ENCODE measurements at regions not wholly inside any gene's neighbourhood (a gene's known extent, or its start where the extent isn't known, plus 50 kb on each side); places are given as distances from the start of the nearest gene placed in this dataset.
"Not testable (repeated sequence)": the region's sequence is repeated elsewhere in the genome, so short reads cannot be mapped to it uniquely, and the experiment has no call there.

DNA sequence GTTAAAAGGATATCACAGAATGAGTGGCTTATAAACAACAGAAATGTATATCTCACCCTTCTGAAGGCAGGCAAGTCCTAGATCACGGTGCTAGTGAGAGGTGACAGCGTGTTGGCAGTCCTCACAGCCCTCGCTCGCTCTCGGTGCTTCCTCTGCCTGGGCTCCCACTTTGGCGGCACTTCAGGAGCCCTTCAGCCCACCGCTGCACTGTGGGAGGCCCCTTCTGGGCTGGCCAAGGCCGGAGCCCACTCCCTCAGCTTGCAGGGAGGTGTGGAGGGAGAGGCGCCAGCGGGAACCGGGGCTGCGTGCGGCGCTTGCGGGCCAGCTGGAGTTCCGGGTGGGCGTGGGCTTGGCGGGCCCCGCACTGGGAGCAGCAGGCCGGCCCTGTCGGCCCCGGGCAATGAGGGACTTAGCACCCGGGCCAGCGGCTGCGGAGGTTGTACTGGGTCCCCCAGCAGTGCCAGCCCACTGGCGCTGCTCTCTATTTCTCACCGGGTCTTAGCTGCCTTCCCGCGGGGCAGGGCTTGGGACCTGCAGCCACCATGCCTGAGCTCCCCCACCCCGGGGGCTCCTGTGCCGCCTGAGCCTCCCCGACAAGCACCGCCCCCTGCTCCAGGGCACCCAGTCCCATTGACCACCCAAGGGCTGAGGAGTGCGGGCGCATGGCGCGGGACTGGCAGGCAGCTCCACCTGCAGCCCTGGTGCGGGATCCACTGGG lies 778.1 kb downstream of the DIPK2A start:
- not testable (repeated sequence) for DNase-seq (ENCODE audit: low spot score)

GRCh38 chr3:144754076-144754783 lies 782.6 kb downstream of the DIPK2A start:
- no peak for DNase-seq (ENCODE audit: low spot score)

DNA sequence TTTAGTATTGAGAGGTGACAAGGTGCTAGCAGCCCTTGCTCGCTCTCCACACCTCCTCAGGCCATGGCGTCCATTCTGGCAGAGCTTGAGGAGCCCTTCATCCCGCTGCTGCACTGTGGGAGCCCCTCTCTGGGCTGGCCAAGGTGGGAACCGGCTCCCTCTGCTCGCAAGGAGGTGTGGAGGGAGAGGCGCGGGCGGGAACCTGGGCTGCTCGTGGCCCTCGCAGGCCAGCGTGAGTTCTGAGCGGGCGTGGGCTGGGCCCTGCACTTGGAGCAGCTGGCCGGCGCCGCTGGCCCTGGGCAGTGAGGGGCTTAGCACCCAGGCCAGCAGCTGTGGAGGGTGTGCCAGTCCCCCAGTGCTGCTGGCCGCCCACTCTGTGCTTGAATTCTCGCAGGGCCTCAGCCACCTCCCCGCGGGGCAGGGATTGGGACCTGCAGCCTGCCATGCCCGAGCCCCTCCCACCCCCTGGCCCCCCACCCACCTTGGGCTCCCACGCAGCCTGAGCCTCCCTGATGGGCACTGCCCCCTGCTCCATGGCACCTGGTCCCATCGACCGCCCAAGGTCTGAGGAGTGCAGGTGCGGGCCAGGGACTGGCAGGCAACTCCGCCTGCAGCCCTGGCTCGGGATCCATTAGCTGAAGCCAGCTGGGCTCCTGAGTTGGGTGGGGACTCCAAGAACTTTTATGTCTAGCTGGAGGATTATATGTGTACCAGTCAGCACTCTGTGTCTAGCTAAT lies 785.2 kb downstream of the DIPK2A start:
- no peak for DNase-seq (ENCODE audit: low spot score)

DNA sequence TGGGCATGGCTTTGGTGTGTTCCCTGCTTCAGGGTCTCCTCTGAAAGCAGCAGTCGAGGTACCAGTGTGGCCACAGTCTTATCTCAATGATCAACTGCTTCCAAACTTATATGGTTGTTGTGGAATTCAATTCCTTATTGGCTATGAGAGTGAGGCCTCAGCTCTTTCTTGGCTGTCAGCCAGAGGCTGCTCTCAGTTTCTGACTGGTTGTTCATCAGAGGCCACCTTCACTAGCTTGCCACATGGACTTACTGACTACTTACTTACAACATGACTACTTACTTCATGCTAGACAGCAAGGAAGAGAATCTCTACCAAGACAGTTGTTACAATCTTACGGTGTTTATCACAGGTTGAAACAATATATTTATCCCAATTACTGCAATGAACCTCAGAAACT lies 789.2 kb downstream of the DIPK2A start:
- no peak for DNase-seq (ENCODE audit: low spot score)

DNA sequence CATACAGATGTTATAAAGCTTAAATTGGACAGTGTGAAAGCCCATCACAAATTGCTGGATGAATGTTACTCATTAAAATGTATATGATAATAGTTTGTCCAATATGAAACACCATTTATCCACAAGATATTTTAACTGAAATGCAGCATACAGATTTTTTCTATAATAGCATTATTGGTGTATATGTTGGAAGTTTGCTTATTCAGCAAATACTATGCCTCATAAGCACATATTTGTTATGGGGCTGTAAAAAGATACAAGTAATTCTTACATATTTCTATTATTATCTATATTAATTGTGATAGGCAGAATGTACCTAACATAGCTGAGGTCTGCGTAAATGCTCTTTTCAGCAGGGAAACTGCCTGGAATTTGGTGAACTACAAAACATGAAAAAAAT lies 790.5 kb downstream of the DIPK2A start:
- DNase-seq (ENCODE audit: low spot score): no peak

- DNase-seq (ENCODE audit: low spot score): no peak
Measured at GRCh38 chr3:144763878-144764454, 792.3 kb downstream of the DIPK2A start.

DNA sequence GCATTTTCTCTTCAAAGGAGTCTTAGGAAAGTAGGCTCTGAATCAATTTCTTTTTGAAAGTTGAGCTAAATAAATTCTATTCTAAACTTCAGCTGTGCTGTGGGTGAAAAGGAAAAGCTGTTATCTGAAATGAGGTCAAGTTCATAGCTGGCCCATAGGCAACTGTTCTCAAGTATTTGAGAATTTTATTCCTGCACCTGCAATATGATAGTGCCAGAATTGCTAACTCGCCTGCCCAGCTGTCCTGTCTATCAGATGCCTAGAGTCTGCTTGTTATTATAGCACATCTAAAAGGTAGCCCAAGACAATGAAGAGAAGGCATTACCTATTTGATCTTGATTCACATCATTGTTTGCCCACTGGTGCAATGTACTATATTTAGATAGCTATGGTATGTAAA lies 798.7 kb downstream of the DIPK2A start:
- no peak for DNase-seq (ENCODE audit: low spot score)

GRCh38 chr3:144770915-144771351 lies 799.3 kb downstream of the DIPK2A start:
- DNase-seq (ENCODE audit: low spot score): peak; percentile 24

GRCh38 chr3:144771381-144771870 lies 799.8 kb downstream of the DIPK2A start:
- peak; percentile 36 for DNase-seq (ENCODE audit: low spot score)

- no peak for DNase-seq (ENCODE audit: low spot score)
Measured at GRCh38 chr3:144772372-144772771, 800.7 kb downstream of the DIPK2A start.

- no peak for DNase-seq (ENCODE audit: low spot score)
Measured at GRCh38 chr3:144773350-144773749, 801.7 kb downstream of the DIPK2A start.

- DNase-seq (ENCODE audit: low spot score): peak; percentile 60
Measured at GRCh38 chr3:144774897-144775296, 803.3 kb downstream of the DIPK2A start.

GRCh38 chr3:144775551-144775950 lies 803.9 kb downstream of the DIPK2A start:
- DNase-seq (ENCODE audit: low spot score): no peak

DNA sequence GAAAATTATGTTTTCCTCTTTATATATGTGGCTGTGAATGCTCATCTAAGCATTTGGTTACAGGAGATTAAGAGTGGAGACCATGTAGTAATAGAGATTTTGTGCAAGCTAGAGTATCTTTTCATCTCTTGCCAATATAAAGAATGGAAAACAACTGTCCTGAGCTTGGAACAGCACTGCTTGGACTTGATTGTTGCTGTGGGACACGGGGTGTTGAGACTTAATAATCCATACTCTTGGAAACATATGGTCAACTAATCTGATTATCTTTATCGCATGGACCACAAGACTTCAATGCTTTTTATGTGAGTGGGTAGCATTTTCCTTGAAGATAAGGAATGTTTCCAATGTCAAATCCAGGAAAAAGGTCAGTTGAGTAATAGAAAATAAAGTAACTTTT lies 806.3 kb downstream of the DIPK2A start:
- no peak for DNase-seq (ENCODE audit: low spot score)

DNA sequence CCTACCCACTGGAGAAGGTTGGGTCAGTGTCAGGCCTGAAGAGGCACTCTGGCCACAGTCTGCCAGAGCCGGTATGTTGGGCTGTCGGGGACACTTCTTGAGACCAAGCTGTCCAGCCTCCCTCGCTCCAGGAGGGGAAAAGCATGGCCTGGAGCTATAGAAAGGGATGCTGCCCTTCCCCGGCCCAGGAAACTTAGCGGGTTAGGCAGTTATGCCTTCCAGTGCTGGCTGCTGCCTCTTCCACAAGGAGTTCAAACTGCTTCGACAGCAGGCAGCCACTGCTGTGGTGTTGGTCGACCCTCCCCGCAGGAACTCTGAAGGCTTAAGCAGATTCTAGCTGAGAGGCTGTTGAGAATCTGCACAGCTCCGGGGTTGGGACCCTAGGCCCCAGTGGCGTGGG lies 819.4 kb downstream of the DIPK2A start:
- no peak for DNase-seq (ENCODE audit: low spot score)

- no peak for DNase-seq (ENCODE audit: low spot score)
Measured at GRCh38 chr3:144801890-144802289, 830.3 kb downstream of the DIPK2A start.

DNA sequence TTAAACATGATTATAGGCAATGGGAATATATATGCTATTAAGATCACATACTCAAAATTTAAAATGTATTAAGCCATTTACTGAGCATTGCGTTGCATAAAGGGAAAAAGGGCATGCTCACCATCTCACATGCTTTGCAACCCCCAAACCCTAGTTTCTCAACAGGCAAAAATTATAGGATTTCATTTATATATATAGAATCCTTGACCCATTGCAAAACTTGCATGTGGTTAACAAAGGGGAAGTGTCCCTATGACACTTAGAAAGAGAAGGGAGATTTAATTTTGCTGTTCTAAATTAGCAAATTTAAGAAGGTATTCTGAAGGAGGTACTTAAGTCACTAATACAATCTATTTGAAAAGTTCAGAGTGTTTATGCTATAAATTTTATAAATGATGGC lies 837.8 kb downstream of the DIPK2A start:
- DNase-seq (ENCODE audit: low spot score): no peak

DNA sequence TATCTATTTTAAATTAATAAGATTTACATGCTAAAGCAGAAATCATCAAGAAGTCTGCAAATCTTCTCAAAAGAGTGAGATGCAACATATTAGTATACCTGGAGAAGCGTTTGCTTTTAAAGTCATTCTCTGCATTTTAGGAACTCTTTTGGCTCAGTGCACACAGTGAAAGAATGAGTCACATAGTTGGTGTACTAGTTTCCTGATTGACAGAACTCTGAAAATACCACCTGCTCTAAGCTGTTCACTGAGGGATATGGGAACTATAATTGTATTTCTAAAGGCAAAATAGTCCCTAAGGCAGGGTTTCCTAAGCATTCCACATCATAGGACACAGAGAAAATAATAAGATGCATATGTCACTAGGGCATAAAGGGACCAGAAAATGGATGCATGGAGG lies 838.5 kb downstream of the DIPK2A start:
- no peak for DNase-seq (ENCODE audit: low spot score)

- no peak for DNase-seq (ENCODE audit: low spot score)
Measured at GRCh38 chr3:144815655-144816054, 844.0 kb downstream of the DIPK2A start.

GRCh38 chr3:144816323-144816722 lies 844.7 kb downstream of the DIPK2A start:
- DNase-seq (ENCODE audit: low spot score): no peak

GRCh38 chr3:144818973-144819372 lies 847.4 kb downstream of the DIPK2A start:
- no peak for DNase-seq (ENCODE audit: low spot score)

- DNase-seq (ENCODE audit: low spot score): not testable (repeated sequence)
Measured at GRCh38 chr3:144820232-144820631, 848.6 kb downstream of the DIPK2A start.

All from AG08395 (cell line).